HUES64 (cell line): ENCODE measurements at regions not wholly inside any gene's neighbourhood (a gene's known extent, or its start where the extent isn't known, plus 50 kb on each side); places are given as distances from the start of the nearest gene placed in this dataset.

ENCODE experiments used
- H3K27ac ChIP-seq: 2 replicates; pipeline ENCODE4 v1.7.0; 2013; ENCODE audit warnings: low read depth, low read length, inconsistent platforms
- H3K27me3 ChIP-seq: 2 replicates; pipeline ENCODE4 v1.6.1; 2013; ENCODE audit warnings: mild to moderate bottlenecking, low read length; ENCODE audit not compliant: insufficient read depth
- H3K36me3 ChIP-seq: 2 replicates; pipeline ENCODE4 v1.6.1; 2013; ENCODE audit warnings: mild to moderate bottlenecking, low read length; ENCODE audit not compliant: insufficient read depth
- H3K4me1 ChIP-seq: 2 replicates; pipeline ENCODE4 v1.6.1; 2013; ENCODE audit warnings: mild to moderate bottlenecking, low read length, moderate library complexity; ENCODE audit not compliant: insufficient read depth
- H3K4me3 ChIP-seq: 2 replicates; pipeline ENCODE4 v1.5.1; 2013; ENCODE audit warnings: mild to moderate bottlenecking, low read length, moderate library complexity
- H3K9ac ChIP-seq: 2 replicates; pipeline ENCODE4 v1.6.1; 2013; ENCODE audit warnings: mild to moderate bottlenecking, low read depth, low read length
- H3K9me3 ChIP-seq: 2 replicates; pipeline ENCODE4 v1.6.1; 2013; ENCODE audit warnings: low read depth, low read length; ENCODE audit not compliant: insufficient read depth
- WGBS: fragments of 150-250, 120-280 bp; methylation state at CpG from one replicate; pipeline ENCODE4 v1.1.7; 2013; ENCODE audit warnings: missing lambda C conversion rate; 5-methylcytosine and 5-hydroxymethylcytosine counted together

- Histone ChIP-seq H3K4me1 (peaks cover 26% of the 10 kb centered on the region), H3K9ac (no peak overlapping the region), H3K4me3 (no peak overlapping the region), H3K27me3 (no peaks in the 10 kb centered on the region), H3K27ac (no peak overlapping the region), H3K9me3 (peaks cover 7% of the 10 kb centered on the region; the same call in 1 of the 2 replicates), H3K36me3 (no peaks in the 10 kb centered on the region)
Observed at GRCh38 chr20:4513720-4514119, 172.5 kb upstream of the PRNP start.

- Histone ChIP-seq H3K36me3 (no peaks in the 10 kb centered on the region), H3K4me3 (no peak overlapping the region), H3K4me1 (peaks cover 33% of the 10 kb centered on the region), H3K9me3 (peaks cover 11% of the 10 kb centered on the region; the same call in 1 of the 2 replicates), H3K9ac (no peak overlapping the region), H3K27ac (no peak overlapping the region), H3K27me3 (no peaks in the 10 kb centered on the region)
- 80% methylated on average over 3 of the region's 3 CpGs for WGBS
Observed at GRCh38 chr20:4512891-4513550, 173.2 kb upstream of the PRNP start.

- peaks cover 39% of the 10 kb centered on the region for H3K4me1 ChIP-seq
- H3K27ac ChIP-seq, result no peak overlapping the region
Observed at GRCh38 chr20:4511776-4512175, 174.5 kb upstream of the PRNP start.

GRCh38 chr20:4509825-4510522 lies 176.3 kb upstream of the PRNP start:
- peaks cover 39% of the 10 kb centered on the region for H3K4me1 ChIP-seq
- H3K4me3 ChIP-seq, result no peak overlapping the region
- peaks cover 11% of the 10 kb centered on the region; the same call in 1 of the 2 replicates for H3K9me3 ChIP-seq
- H3K36me3 ChIP-seq, result no peaks in the 10 kb centered on the region
- WGBS, result 86% methylated on average over 2 of the region's 3 CpGs
- H3K9ac ChIP-seq, result no peak overlapping the region
- H3K27ac ChIP-seq, result no peak overlapping the region
- H3K27me3 ChIP-seq, result no peaks in the 10 kb centered on the region

More at GRCh38 chr20:4511776-4512175, 174.5 kb upstream of the PRNP start:
- no peaks in the 10 kb centered on the region for H3K27me3 ChIP-seq
- no peak overlapping the region for H3K9ac ChIP-seq
- H3K9me3 ChIP-seq, result peaks cover 11% of the 10 kb centered on the region; the same call in 1 of the 2 replicates
- no CpG with 5 or more reads among the region's 1 CpG for WGBS
- no peak overlapping the region for H3K4me3 ChIP-seq
- no peaks in the 10 kb centered on the region for H3K36me3 ChIP-seq

GRCh38 chr20:4508773-4509172 lies 177.5 kb upstream of the PRNP start:
- Histone ChIP-seq H3K4me3 (no peak overlapping the region), H3K27ac (no peak overlapping the region; the same call in 1 of the 2 replicates), H3K9ac (no peak overlapping the region), H3K36me3 (no peaks in the 10 kb centered on the region), H3K27me3 (no peaks in the 10 kb centered on the region), H3K9me3 (peaks cover 11% of the 10 kb centered on the region; the same call in 1 of the 2 replicates), H3K4me1 (peaks cover 39% of the 10 kb centered on the region)
- 69% methylated on average over 3 of the region's 3 CpGs for WGBS

DNA sequence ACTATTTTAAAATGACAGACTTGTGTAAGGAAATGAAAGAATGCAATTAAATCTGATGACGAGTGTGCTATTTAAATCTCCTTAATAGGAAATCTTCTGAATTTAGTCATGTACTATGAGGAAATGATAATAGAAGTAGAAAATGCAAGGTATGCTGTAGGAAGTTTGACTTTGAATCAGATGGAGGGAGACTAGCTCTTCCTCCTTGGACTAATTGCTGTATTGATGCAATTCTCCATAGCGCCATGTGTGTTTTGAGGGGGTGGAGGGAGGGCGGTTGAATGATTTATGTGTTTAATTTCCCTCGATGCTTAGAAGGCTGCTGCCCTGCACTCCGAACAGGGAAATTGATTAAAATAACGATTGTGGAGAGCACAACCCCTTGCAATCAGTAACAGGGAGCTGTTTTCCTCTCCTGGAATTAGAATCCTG lies 179.0 kb upstream of the PRNP start:
- no peaks in the 10 kb centered on the region for H3K27me3 ChIP-seq
- peaks cover 14% of the 10 kb centered on the region for H3K9me3 ChIP-seq
- H3K4me1 ChIP-seq, result peaks cover 27% of the 10 kb centered on the region
- H3K36me3 ChIP-seq, result no peaks in the 10 kb centered on the region
- H3K27ac ChIP-seq, result no peak overlapping the region
- WGBS, result 54% methylated on average over 6 of the region's 6 CpGs
- no peak overlapping the region for H3K9ac ChIP-seq
- no peak overlapping the region for H3K4me3 ChIP-seq

- H3K4me3 ChIP-seq, result no peak overlapping the region
- 92% methylated on average over 3 of the region's 4 CpGs for WGBS
- H3K9me3 ChIP-seq, result peaks cover 25% of the 10 kb centered on the region
- H3K4me1 ChIP-seq, result peaks cover 16% of the 10 kb centered on the region
- no peak overlapping the region for H3K9ac ChIP-seq
- no peaks in the 10 kb centered on the region for H3K27me3 ChIP-seq
- H3K27ac ChIP-seq, result no peak overlapping the region
- H3K36me3 ChIP-seq, result no peaks in the 10 kb centered on the region
Observed at GRCh38 chr20:4504814-4505213, 181.4 kb upstream of the PRNP start.

DNA sequence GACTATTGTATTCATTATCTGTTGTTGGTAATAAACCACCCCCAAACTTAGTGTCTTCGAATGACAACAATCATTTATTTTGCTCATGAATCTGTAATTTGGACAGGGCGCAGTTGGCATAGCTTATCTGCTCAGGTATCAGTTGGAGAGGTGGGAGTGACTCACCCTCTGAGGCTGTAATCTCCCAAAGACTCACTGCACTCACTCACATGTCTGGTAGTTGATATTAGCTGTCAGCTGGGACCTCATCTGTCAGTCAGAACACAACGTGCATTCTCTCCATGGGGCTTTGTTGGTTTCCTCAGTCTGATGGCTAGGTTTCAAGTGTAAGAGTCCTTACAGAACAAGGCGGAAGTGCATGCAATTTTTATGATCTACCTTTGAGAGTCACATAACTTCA lies 183.5 kb upstream of the PRNP start:
- H3K9ac ChIP-seq, result no peak overlapping the region
- 57% methylated on average over 3 of the region's 4 CpGs for WGBS
- H3K9me3 ChIP-seq, result peaks cover 15% of the 10 kb centered on the region
- no peaks in the 10 kb centered on the region for H3K27me3 ChIP-seq
- peaks cover 3% of the 10 kb centered on the region for H3K4me1 ChIP-seq
- H3K36me3 ChIP-seq, result no peaks in the 10 kb centered on the region
- no peak overlapping the region for H3K4me3 ChIP-seq
- H3K27ac ChIP-seq, result no peak overlapping the region

DNA sequence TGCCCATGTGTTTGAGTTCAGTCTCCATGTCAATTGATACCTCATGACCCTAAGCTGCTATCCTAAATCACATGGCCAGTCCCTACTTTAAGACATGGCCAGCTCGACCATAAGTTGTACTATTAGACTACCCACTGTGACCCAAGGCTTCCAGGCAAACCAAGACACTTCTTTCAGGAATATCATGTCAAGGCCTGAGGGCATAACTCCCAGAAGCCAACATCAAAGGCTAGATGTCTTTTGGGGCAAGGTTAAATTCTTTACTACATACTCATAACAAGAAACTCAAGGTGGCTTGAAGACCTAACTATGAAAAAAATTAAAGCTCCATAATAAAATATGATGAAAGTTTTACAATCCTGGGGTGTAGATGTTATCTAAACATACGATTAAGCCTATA lies 192.9 kb upstream of the PRNP start:
- no peaks in the 10 kb centered on the region for H3K27me3 ChIP-seq
- no peaks in the 10 kb centered on the region for H3K36me3 ChIP-seq
- no peaks in the 10 kb centered on the region for H3K4me1 ChIP-seq
- no peak overlapping the region for H3K9ac ChIP-seq
- H3K9me3 ChIP-seq, result no peaks in the 10 kb centered on the region
- no peak overlapping the region for H3K27ac ChIP-seq
- 84% methylated on average over 1 of the region's 2 CpGs for WGBS
- no peak overlapping the region for H3K4me3 ChIP-seq

DNA sequence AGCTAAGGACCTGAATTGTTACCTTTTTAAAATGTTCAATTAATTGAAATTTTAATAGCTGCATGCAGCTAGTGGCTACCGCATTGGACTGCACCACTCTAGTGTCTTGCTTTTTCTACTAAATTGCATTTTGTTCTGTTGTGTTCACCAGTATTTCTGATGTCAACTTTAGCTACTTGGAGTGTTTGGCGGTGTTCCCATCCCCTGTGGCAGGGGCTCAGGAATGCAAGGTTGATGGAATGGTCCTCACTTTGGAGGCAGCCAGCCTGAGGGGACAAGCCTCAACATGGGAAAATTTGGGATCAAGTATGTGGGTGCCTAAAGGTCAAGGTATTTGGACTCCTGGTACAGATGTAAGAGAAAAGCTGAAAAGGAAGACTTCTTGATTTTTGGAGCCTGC lies 194.6 kb upstream of the PRNP start:
- Histone ChIP-seq H3K4me1 (no peaks in the 10 kb centered on the region), H3K4me3 (no peak overlapping the region), H3K27ac (no peak overlapping the region), H3K9ac (no peak overlapping the region), H3K36me3 (no peaks in the 10 kb centered on the region), H3K9me3 (no peaks in the 10 kb centered on the region), H3K27me3 (no peaks in the 10 kb centered on the region)
- 94% methylated on average over 2 of the region's 2 CpGs for WGBS

DNA sequence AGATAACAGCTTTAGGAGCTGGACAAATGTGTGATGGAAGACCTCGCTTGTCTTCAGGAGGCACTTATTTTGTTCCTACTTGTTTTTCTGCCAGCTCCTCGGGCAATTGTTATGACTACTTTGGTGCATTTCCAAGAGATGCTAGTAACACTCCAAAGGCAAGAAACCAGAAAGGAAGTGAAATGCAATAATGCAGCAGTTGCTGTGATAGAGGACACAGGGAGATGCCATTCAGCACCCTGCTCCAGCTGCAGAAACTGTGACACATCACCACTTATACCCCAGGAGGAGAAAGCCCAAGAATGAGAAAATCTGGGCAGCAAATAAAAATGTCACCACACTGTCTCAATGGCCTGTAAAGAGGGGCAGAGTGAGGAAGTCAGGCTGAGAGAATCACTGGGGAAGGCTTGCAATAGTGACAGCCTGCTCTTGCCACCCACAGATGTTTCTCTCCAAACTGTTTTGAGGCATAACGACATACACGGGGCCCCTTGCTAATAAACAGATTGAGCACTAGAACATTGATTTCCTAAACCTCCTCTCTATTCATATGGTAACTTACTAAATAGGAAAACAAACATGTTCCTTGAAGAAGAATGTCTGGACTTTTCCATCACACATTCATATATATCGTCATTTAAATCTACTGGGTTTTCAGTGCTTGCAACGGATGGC lies 195.5 kb upstream of the PRNP start:
- Histone ChIP-seq H3K27me3 (no peaks in the 10 kb centered on the region), H3K9me3 (no peaks in the 10 kb centered on the region), H3K9ac (no peak overlapping the region), H3K27ac (no peak overlapping the region), H3K36me3 (no peaks in the 10 kb centered on the region), H3K4me3 (no peak overlapping the region), H3K4me1 (no peaks in the 10 kb centered on the region)
- WGBS, result 75% methylated on average over 6 of the region's 6 CpGs
